ENCODE measurements at regions not wholly inside any gene's neighbourhood (a gene's known extent, or its start where the extent isn't known, plus 50 kb on each side); places are given as distances from the start of the nearest gene placed in this dataset.

- TF ChIP-seq CTCF (IDR thresholded peaks at IDR 0.05) (no peak), POLR2AphosphoS5 (IDR thresholded peaks at IDR 0.05) (no peak), POLR2A (IDR thresholded peaks at IDR 0.05) (no peak)
Measured at GRCh38 chrX:10929747-10930146, 181.4 kb upstream of the HCCS start.

Data from gastroesophageal sphincter (tissue), 3 donors.